Activated T-cell treated with anti-CD3 and anti-CD28 coated beads, Interleukin-2, amount 50 U/mL, for 24 hours (primary cell): ENCODE measurements at regions not wholly inside any gene's neighbourhood (a gene's known extent, or its start where the extent isn't known, plus 50 kb on each side); places are given as distances from the start of the nearest gene placed in this dataset.

Experiments
- DNase-seq: peaks from one replicate; pipeline ENCODE4 v3.0.0-alpha.2; 2020
- H3K27ac Mint-ChIP-seq: 2 replicates; pipeline ENCODE4 v1.8.0; 2020; ENCODE audit warnings: mild to moderate bottlenecking, mixed read lengths
- H3K27me3 Mint-ChIP-seq: 2 replicates; pipeline ENCODE4 v1.8.0; 2020; ENCODE audit warnings: mixed read lengths
- H3K36me3 Mint-ChIP-seq: 2 replicates; pipeline ENCODE4 v1.8.0; 2020; ENCODE audit warnings: low read depth, mixed read lengths
- H3K4me1 Mint-ChIP-seq: 2 replicates; pipeline ENCODE4 v1.8.0; 2020; ENCODE audit warnings: low read depth, mixed read lengths
- H3K4me3 Mint-ChIP-seq: 2 replicates; pipeline ENCODE4 v1.8.0; 2020; ENCODE audit warnings: mild to moderate bottlenecking, moderate library complexity, mixed read lengths
- H3K9me3 Mint-ChIP-seq: 2 replicates; pipeline ENCODE4 v1.8.0; 2020; ENCODE audit warnings: mixed read lengths

- H3K27ac Mint-ChIP-seq = no peak overlapping the region
- H3K4me3 Mint-ChIP-seq = no peak overlapping the region
- H3K27me3 Mint-ChIP-seq = no peaks in the 10 kb centered on the region
- no peaks in the 10 kb centered on the region for H3K36me3 Mint-ChIP-seq
- no peaks in the 10 kb centered on the region for H3K9me3 Mint-ChIP-seq
- H3K4me1 Mint-ChIP-seq = no peaks in the 10 kb centered on the region
- no peak for DNase-seq
These were observed 227.2 kb downstream of the SLC6A15 start for GRCh38 chr12:84685379-84685778.

GRCh38 chr12:84676787-84677186 is 235.8 kb downstream of the SLC6A15 start:
- no peaks in the 10 kb centered on the region for H3K9me3 Mint-ChIP-seq
- H3K27me3 Mint-ChIP-seq = no peaks in the 10 kb centered on the region

GRCh38 chr12:84661786-84662185 is 250.8 kb downstream of the SLC6A15 start:
- Mint-ChIP-seq H3K9me3 (no peaks in the 10 kb centered on the region), H3K4me1 (no peaks in the 10 kb centered on the region), H3K36me3 (no peaks in the 10 kb centered on the region), H3K4me3 (no peak overlapping the region), H3K27me3 (no peaks in the 10 kb centered on the region), H3K27ac (no peak overlapping the region)
- no peak for DNase-seq

More at GRCh38 chr12:84676787-84677186, 235.8 kb downstream of the SLC6A15 start:
- Mint-ChIP-seq H3K27ac (no peak overlapping the region), H3K4me3 (no peak overlapping the region), H3K36me3 (no peaks in the 10 kb centered on the region), H3K4me1 (no peaks in the 10 kb centered on the region)
- DNase-seq = no peak

GRCh38 chr12:84660139-84660538 is 252.5 kb downstream of the SLC6A15 start:
- Mint-ChIP-seq H3K27me3 (no peaks in the 10 kb centered on the region), H3K36me3 (no peaks in the 10 kb centered on the region), H3K4me3 (no peak overlapping the region), H3K27ac (no peak overlapping the region), H3K4me1 (no peaks in the 10 kb centered on the region), H3K9me3 (no peaks in the 10 kb centered on the region)
- DNase-seq = no peak

- Mint-ChIP-seq H3K4me1 (no peaks in the 10 kb centered on the region), H3K9me3 (no peaks in the 10 kb centered on the region), H3K27me3 (no peaks in the 10 kb centered on the region), H3K36me3 (no peaks in the 10 kb centered on the region), H3K4me3 (no peak overlapping the region), H3K27ac (no peak overlapping the region)
- no peak for DNase-seq
These were observed 253.7 kb downstream of the SLC6A15 start for GRCh38 chr12:84658877-84659276.

GRCh38 chr12:84656705-84657104 is 255.9 kb downstream of the SLC6A15 start:
- H3K27ac Mint-ChIP-seq = no peak overlapping the region
- H3K4me1 Mint-ChIP-seq = no peaks in the 10 kb centered on the region
- H3K4me3 Mint-ChIP-seq = no peak overlapping the region
- no peaks in the 10 kb centered on the region for H3K36me3 Mint-ChIP-seq
- no peak for DNase-seq
- H3K27me3 Mint-ChIP-seq = no peaks in the 10 kb centered on the region
- no peaks in the 10 kb centered on the region for H3K9me3 Mint-ChIP-seq

GRCh38 chr12:84653482-84653881 is 259.1 kb downstream of the SLC6A15 start:
- Mint-ChIP-seq H3K27ac (no peak overlapping the region), H3K36me3 (no peaks in the 10 kb centered on the region), H3K9me3 (no peaks in the 10 kb centered on the region), H3K27me3 (no peaks in the 10 kb centered on the region), H3K4me1 (no peaks in the 10 kb centered on the region), H3K4me3 (no peak overlapping the region)
- no peak for DNase-seq

GRCh38 chr12:84648425-84648824 is 264.2 kb downstream of the SLC6A15 start:
- Mint-ChIP-seq H3K4me1 (no peaks in the 10 kb centered on the region), H3K36me3 (no peaks in the 10 kb centered on the region), H3K4me3 (no peak overlapping the region), H3K27me3 (no peaks in the 10 kb centered on the region), H3K27ac (no peak overlapping the region), H3K9me3 (no peaks in the 10 kb centered on the region)
- no peak for DNase-seq

GRCh38 chr12:84644908-84645307 is 267.7 kb downstream of the SLC6A15 start:
- H3K27me3 Mint-ChIP-seq = no peaks in the 10 kb centered on the region
- H3K9me3 Mint-ChIP-seq = no peaks in the 10 kb centered on the region
- H3K27ac Mint-ChIP-seq = no peak overlapping the region
- no peak for DNase-seq
- H3K36me3 Mint-ChIP-seq = no peaks in the 10 kb centered on the region
- H3K4me1 Mint-ChIP-seq = no peaks in the 10 kb centered on the region
- no peak overlapping the region for H3K4me3 Mint-ChIP-seq

- no peaks in the 10 kb centered on the region for H3K27me3 Mint-ChIP-seq
- H3K9me3 Mint-ChIP-seq = no peaks in the 10 kb centered on the region
- H3K36me3 Mint-ChIP-seq = no peaks in the 10 kb centered on the region
- H3K27ac Mint-ChIP-seq = no peak overlapping the region
- H3K4me3 Mint-ChIP-seq = no peak overlapping the region
- no peaks in the 10 kb centered on the region for H3K4me1 Mint-ChIP-seq
- DNase-seq = no peak
These were observed 268.6 kb downstream of the SLC6A15 start for GRCh38 chr12:84643993-84644392.

GRCh38 chr12:84641940-84642545 is 270.6 kb downstream of the SLC6A15 start:
- no peak for DNase-seq
- H3K27me3 Mint-ChIP-seq = no peaks in the 10 kb centered on the region
- no peaks in the 10 kb centered on the region for H3K36me3 Mint-ChIP-seq
- no peak overlapping the region for H3K27ac Mint-ChIP-seq
- H3K4me1 Mint-ChIP-seq = no peaks in the 10 kb centered on the region
- H3K4me3 Mint-ChIP-seq = no peak overlapping the region
- no peaks in the 10 kb centered on the region for H3K9me3 Mint-ChIP-seq

GRCh38 chr12:84638811-84639368 is 273.7 kb downstream of the SLC6A15 start:
- no peak overlapping the region for H3K4me3 Mint-ChIP-seq
- no peaks in the 10 kb centered on the region for H3K4me1 Mint-ChIP-seq
- no peak overlapping the region for H3K27ac Mint-ChIP-seq
- no peaks in the 10 kb centered on the region for H3K27me3 Mint-ChIP-seq
- DNase-seq = no peak
- H3K9me3 Mint-ChIP-seq = no peaks in the 10 kb centered on the region
- no peaks in the 10 kb centered on the region for H3K36me3 Mint-ChIP-seq

- no peak overlapping the region for H3K4me3 Mint-ChIP-seq
- no peak for DNase-seq
These were observed 274.7 kb downstream of the SLC6A15 start for GRCh38 chr12:84637926-84638325.

GRCh38 chr12:84636801-84637290 is 275.8 kb downstream of the SLC6A15 start:
- Mint-ChIP-seq H3K27ac (no peak overlapping the region), H3K36me3 (no peaks in the 10 kb centered on the region), H3K9me3 (no peaks in the 10 kb centered on the region), H3K27me3 (no peaks in the 10 kb centered on the region), H3K4me1 (no peaks in the 10 kb centered on the region), H3K4me3 (no peak overlapping the region)
- no peak for DNase-seq

More at GRCh38 chr12:84637926-84638325, 274.7 kb downstream of the SLC6A15 start:
- H3K9me3 Mint-ChIP-seq = no peaks in the 10 kb centered on the region
- no peaks in the 10 kb centered on the region for H3K36me3 Mint-ChIP-seq
- H3K4me1 Mint-ChIP-seq = no peaks in the 10 kb centered on the region
- no peak overlapping the region for H3K27ac Mint-ChIP-seq
- H3K27me3 Mint-ChIP-seq = no peaks in the 10 kb centered on the region

GRCh38 chr12:84634526-84634925 is 278.1 kb downstream of the SLC6A15 start:
- Mint-ChIP-seq H3K27ac (no peak overlapping the region), H3K36me3 (no peaks in the 10 kb centered on the region), H3K27me3 (no peaks in the 10 kb centered on the region), H3K4me3 (no peak overlapping the region), H3K9me3 (no peaks in the 10 kb centered on the region), H3K4me1 (no peaks in the 10 kb centered on the region)
- DNase-seq = no peak
